ENCODE measurements at regions not wholly inside any gene's neighbourhood (a gene's known extent, or its start where the extent isn't known, plus 50 kb on each side); places are given as distances from the start of the nearest gene placed in this dataset.

GRCh38 chr1:233473549-233474204, 140.2 kb upstream of the KCNK1 start:
- no peak for DNase-seq (ENCODE audit: low read depth)

GRCh38 chr1:233477359-233477758, 136.5 kb upstream of the KCNK1 start:
- H3K4me3 ChIP-seq (ENCODE audit: control insufficient read depth, low read depth, low read length): no peak overlapping the region
- peak; percentile 1 for DNase-seq (ENCODE audit: low read depth)
- TF ChIP-seq CTCF (conservative IDR thresholded peaks at IDR 0.05; ENCODE audit: control insufficient read depth, insufficient read depth, low read depth, low read length): no peak

More at GRCh38 chr1:233473549-233474204, 140.2 kb upstream of the KCNK1 start:
- H3K4me3 ChIP-seq (ENCODE audit: control insufficient read depth, low read depth, low read length): no peak overlapping the region
- TF ChIP-seq CTCF (conservative IDR thresholded peaks at IDR 0.05; ENCODE audit: control insufficient read depth, insufficient read depth, low read depth, low read length): no peak

GRCh38 chr1:233478611-233479010, 135.3 kb upstream of the KCNK1 start:
- TF ChIP-seq CTCF (conservative IDR thresholded peaks at IDR 0.05; ENCODE audit: control insufficient read depth, insufficient read depth, low read depth, low read length): no peak
- no peak for DNase-seq (ENCODE audit: low read depth)
- no peak overlapping the region for H3K4me3 ChIP-seq (ENCODE audit: control insufficient read depth, low read depth, low read length)

GRCh38 chr1:233479110-233479890, 134.6 kb upstream of the KCNK1 start:
- no peak for TF ChIP-seq CTCF (conservative IDR thresholded peaks at IDR 0.05; ENCODE audit: control insufficient read depth, insufficient read depth, low read depth, low read length)
- DNase-seq (ENCODE audit: low read depth): no peak
- no peak overlapping the region for H3K4me3 ChIP-seq (ENCODE audit: control insufficient read depth, low read depth, low read length)

- H3K4me3 ChIP-seq (ENCODE audit: control insufficient read depth, low read depth, low read length): no peak overlapping the region
- TF ChIP-seq CTCF (conservative IDR thresholded peaks at IDR 0.05; ENCODE audit: control insufficient read depth, insufficient read depth, low read depth, low read length): no peak
- no peak for DNase-seq (ENCODE audit: low read depth)
Observed at GRCh38 chr1:233480198-233480597, 133.7 kb upstream of the KCNK1 start.

GRCh38 chr1:233482388-233482787, 131.5 kb upstream of the KCNK1 start:
- DNase-seq (ENCODE audit: low read depth): no peak
- no peak for TF ChIP-seq CTCF (conservative IDR thresholded peaks at IDR 0.05; ENCODE audit: control insufficient read depth, insufficient read depth, low read depth, low read length)
- H3K4me3 ChIP-seq (ENCODE audit: control insufficient read depth, low read depth, low read length): no peak overlapping the region

Data from fibroblast of mammary gland (primary cell).